ENCODE measurements at regions not wholly inside any gene's neighbourhood (a gene's known extent, or its start where the extent isn't known, plus 50 kb on each side); places are given as distances from the start of the nearest gene placed in this dataset.
"Not testable (repeated sequence)": the region's sequence is repeated elsewhere in the genome, so short reads cannot be mapped to it uniquely, and the experiment has no call there.

GRCh38 chr10:63972949-63973827 is 452.0 kb downstream of the REEP3 start:
- H3K9me3 ChIP-seq, result no peaks in the 10 kb centered on the region
- no peak overlapping the region for H3K4me3 ChIP-seq
- no peaks in the 10 kb centered on the region for H3K27me3 ChIP-seq (replicated peaks; ENCODE audit: insufficient read depth)
- intact Hi-C loops (cut with DNase I), result loop anchor here (10.0 kb wide), 1 partner anchor 98 kb away; no protein-coding TSS in a partner anchor
- no peak for TF ChIP-seq POLR2A (IDR thresholded peaks at IDR 0.05)
- TF ChIP-seq, protein P1, sequence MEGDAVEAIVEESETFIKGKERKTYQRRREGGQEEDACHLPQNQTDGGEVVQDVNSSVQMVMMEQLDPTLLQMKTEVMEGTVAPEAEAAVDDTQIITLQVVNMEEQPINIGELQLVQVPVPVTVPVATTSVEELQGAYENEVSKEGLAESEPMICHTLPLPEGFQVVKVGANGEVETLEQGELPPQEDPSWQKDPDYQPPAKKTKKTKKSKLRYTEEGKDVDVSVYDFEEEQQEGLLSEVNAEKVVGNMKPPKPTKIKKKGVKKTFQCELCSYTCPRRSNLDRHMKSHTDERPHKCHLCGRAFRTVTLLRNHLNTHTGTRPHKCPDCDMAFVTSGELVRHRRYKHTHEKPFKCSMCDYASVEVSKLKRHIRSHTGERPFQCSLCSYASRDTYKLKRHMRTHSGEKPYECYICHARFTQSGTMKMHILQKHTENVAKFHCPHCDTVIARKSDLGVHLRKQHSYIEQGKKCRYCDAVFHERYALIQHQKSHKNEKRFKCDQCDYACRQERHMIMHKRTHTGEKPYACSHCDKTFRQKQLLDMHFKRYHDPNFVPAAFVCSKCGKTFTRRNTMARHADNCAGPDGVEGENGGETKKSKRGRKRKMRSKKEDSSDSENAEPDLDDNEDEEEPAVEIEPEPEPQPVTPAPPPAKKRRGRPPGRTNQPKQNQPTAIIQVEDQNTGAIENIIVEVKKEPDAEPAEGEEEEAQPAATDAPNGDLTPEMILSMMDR (IDR thresholded peaks at IDR 0.05), result no peak
- no peak for TF ChIP-seq POLR2AphosphoS5 (IDR thresholded peaks at IDR 0.05)
- no peak for DNase-seq (ENCODE audit: low spot score)
- no peaks in the 10 kb centered on the region for H3K4me1 ChIP-seq (replicated peaks)
- WGBS, result 87% methylated on average over 51 of the region's 51 CpGs
- H3K36me3 ChIP-seq, result no peaks in the 10 kb centered on the region
- no peak overlapping the region for H3K27ac ChIP-seq

GRCh38 chr10:63976538-63976937 is 455.3 kb downstream of the REEP3 start:
- no peak overlapping the region for H3K4me3 ChIP-seq
- H3K27me3 ChIP-seq (replicated peaks; ENCODE audit: insufficient read depth), result no peaks in the 10 kb centered on the region
- no peak for TF ChIP-seq POLR2AphosphoS5 (IDR thresholded peaks at IDR 0.05)
- TF ChIP-seq POLR2A (IDR thresholded peaks at IDR 0.05), result no peak
- TF ChIP-seq, protein P1 (IDR thresholded peaks at IDR 0.05), result peak; percentile 27 to 60 (median 28)
- 34% methylated on average over 5 of the region's 5 CpGs for WGBS
- H3K27ac ChIP-seq, result no peak overlapping the region
- peak; percentile 33 for DNase-seq (ENCODE audit: low spot score)
- intact Hi-C loops (cut with DNase I), result loop anchor here (10.0 kb wide), 1 partner anchor 102 kb away; no protein-coding TSS in a partner anchor
- no peaks in the 10 kb centered on the region for H3K9me3 ChIP-seq
- no peaks in the 10 kb centered on the region for H3K4me1 ChIP-seq (replicated peaks)
- H3K36me3 ChIP-seq, result no peaks in the 10 kb centered on the region

DNA sequence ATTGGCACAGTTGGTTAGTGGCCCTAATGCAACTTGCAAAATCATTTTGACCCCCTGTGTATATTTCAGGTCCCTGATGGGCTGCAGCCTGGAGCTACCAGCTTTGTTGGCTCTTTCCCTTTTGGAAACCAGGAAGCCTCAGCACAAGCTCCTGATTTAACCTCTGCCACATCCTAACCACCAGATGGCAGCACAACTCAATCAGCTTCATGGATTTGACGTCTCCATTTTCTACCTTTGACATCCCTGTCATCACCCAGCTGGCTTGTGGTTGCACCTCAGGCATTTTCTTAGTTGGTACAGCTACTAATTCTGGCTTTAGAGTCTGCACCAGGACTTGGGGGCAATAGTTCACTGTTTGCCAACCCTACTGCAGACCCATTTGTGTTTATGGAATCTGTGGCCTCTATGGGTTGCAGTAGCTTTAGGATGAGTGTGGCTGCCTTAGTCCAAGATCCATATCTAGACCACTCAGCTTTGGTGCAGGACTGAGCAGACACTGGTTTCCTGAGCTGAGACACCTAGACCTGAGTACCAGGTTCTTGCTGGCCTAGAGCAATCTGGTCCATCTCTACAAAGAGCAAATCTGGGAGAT is 456.2 kb downstream of the REEP3 start:
- WGBS, result 8% methylated on average over 1 of the region's 1 CpG
- intact Hi-C loops (cut with DNase I), result loop anchor here (10.0 kb wide), 1 partner anchor 103 kb away; no protein-coding TSS in a partner anchor
- Histone ChIP-seq H3K27ac (no peak overlapping the region), H3K4me1 (replicated peaks) (no peaks in the 10 kb centered on the region), H3K4me3 (no peak overlapping the region), H3K36me3 (no peaks in the 10 kb centered on the region), H3K9me3 (no peaks in the 10 kb centered on the region), H3K27me3 (replicated peaks; ENCODE audit: insufficient read depth) (no peaks in the 10 kb centered on the region)
- no peak for DNase-seq (ENCODE audit: low spot score)
- TF ChIP-seq POLR2AphosphoS5 (IDR thresholded peaks at IDR 0.05), result no peak
- TF ChIP-seq, protein P1 (IDR thresholded peaks at IDR 0.05), result peak in 3 of 4 experiments; percentile 15 to 30 (median 26)

DNA sequence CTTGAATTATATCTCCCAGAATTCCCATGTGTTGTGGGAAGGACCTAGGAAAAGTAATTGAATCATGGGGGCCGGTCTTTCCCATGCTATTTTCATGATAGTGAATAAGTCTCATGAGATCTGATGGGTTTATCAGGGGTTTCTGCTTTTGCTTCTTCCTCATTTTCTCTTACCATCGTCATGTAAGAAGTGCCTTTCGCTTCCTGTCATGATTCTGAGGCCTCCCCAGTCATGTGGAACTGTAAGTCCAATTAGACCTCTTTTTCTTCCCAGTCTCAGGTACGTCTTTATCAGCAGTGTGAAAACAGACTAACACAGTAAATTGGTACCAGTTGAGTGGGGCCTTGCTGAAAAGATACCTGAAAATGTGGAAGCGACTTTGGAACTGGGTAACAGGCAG is 459.7 kb downstream of the REEP3 start:
- intact Hi-C loops (cut with DNase I); H3K4me1 ChIP-seq (replicated peaks); H3K9me3 ChIP-seq; H3K27ac ChIP-seq; H3K4me3 ChIP-seq; H3K27me3 ChIP-seq (replicated peaks; ENCODE audit: insufficient read depth); DNase-seq (ENCODE audit: low spot score); H3K36me3 ChIP-seq: not testable (repeated sequence)
- 52% methylated on average over 5 of the region's 5 CpGs for WGBS

- DNase-seq (ENCODE audit: low spot score); H3K4me1 ChIP-seq (replicated peaks); H3K36me3 ChIP-seq; intact Hi-C loops (cut with DNase I); H3K27ac ChIP-seq; H3K27me3 ChIP-seq (replicated peaks; ENCODE audit: insufficient read depth); H3K4me3 ChIP-seq; H3K9me3 ChIP-seq: not testable (repeated sequence)
- WGBS, result 44% methylated on average over 2 of the region's 2 CpGs
Observed at GRCh38 chr10:63984061-63984460, 462.9 kb downstream of the REEP3 start.
